Endothelial cell (in vitro differentiated cells): ENCODE measurements at regions not wholly inside any gene's neighbourhood (a gene's known extent, or its start where the extent isn't known, plus 50 kb on each side); places are given as distances from the start of the nearest gene placed in this dataset.
"Not testable (repeated sequence)": the region's sequence is repeated elsewhere in the genome, so short reads cannot be mapped to it uniquely, and the experiment has no call there.

Source experiments
- DNase-seq: peaks from one replicate; pipeline ENCODE4 v3.0.0; 2021; ENCODE audit warnings: low spot score
- H3K27ac Mint-ChIP-seq: one replicate; pipeline ENCODE4 v1.8.0; 2021; ENCODE audit warnings: mixed read lengths, inconsistent platforms; ENCODE audit not compliant: unreplicated experiment
- H3K27me3 Mint-ChIP-seq: one replicate; pipeline ENCODE4 v1.8.0; 2021; ENCODE audit warnings: mild to moderate bottlenecking, moderate library complexity, mixed read lengths, inconsistent platforms; ENCODE audit not compliant: unreplicated experiment
- H3K36me3 Mint-ChIP-seq: one replicate; pipeline ENCODE4 v1.8.0; 2021; ENCODE audit warnings: mild to moderate bottlenecking, low read depth, mixed read lengths, inconsistent platforms; ENCODE audit not compliant: unreplicated experiment
- H3K4me1 Mint-ChIP-seq: one replicate; pipeline ENCODE4 v1.8.0; 2021; ENCODE audit warnings: mild to moderate bottlenecking, mixed read lengths, inconsistent platforms; ENCODE audit not compliant: unreplicated experiment
- H3K4me3 Mint-ChIP-seq: one replicate; pipeline ENCODE4 v1.8.0; 2021; ENCODE audit warnings: mild to moderate bottlenecking, mixed read lengths, inconsistent platforms; ENCODE audit not compliant: unreplicated experiment
- H3K9me3 Mint-ChIP-seq: one replicate; pipeline ENCODE4 v1.8.0; 2021; ENCODE audit warnings: mixed read lengths, inconsistent platforms; ENCODE audit not compliant: unreplicated experiment
- CTCF ChIP-seq: fragments of 200-600 bp; sonication (generic); IDR thresholded peaks from one replicate; pipeline ENCODE4 v1.5.0; 2021; ENCODE audit warnings: antibody characterized with exemption; ENCODE audit not compliant: unreplicated experiment

GRCh38 chr6:14240411-14241166 is 123.0 kb downstream of the CD83 start:
- TF ChIP-seq CTCF, result no peak
- H3K27ac Mint-ChIP-seq, result no peak overlapping the region
- H3K4me1 Mint-ChIP-seq, result peaks cover 18% of the 10 kb centered on the region
- no peak for DNase-seq
- no peaks in the 10 kb centered on the region for H3K36me3 Mint-ChIP-seq
- H3K4me3 Mint-ChIP-seq, result no peak overlapping the region
- no peaks in the 10 kb centered on the region for H3K27me3 Mint-ChIP-seq
- H3K9me3 Mint-ChIP-seq, result no peaks in the 10 kb centered on the region

GRCh38 chr6:14241255-14242070 is 123.9 kb downstream of the CD83 start:
- DNase-seq, result no peak
- Mint-ChIP-seq H3K4me3 (no peak overlapping the region), H3K36me3 (no peaks in the 10 kb centered on the region), H3K4me1 (peaks cover 15% of the 10 kb centered on the region), H3K27ac (no peak overlapping the region), H3K27me3 (no peaks in the 10 kb centered on the region), H3K9me3 (no peaks in the 10 kb centered on the region)
- no peak for TF ChIP-seq CTCF

- not testable (repeated sequence) for H3K27me3 Mint-ChIP-seq, H3K36me3 Mint-ChIP-seq, H3K4me3 Mint-ChIP-seq, H3K27ac Mint-ChIP-seq, DNase-seq, H3K9me3 Mint-ChIP-seq, H3K4me1 Mint-ChIP-seq
Measured at GRCh38 chr6:14242912-14243311, 125.3 kb downstream of the CD83 start.

- no peaks in the 10 kb centered on the region for H3K9me3 Mint-ChIP-seq
- TF ChIP-seq CTCF, result no peak
- H3K36me3 Mint-ChIP-seq, result no peaks in the 10 kb centered on the region
- no peaks in the 10 kb centered on the region for H3K27me3 Mint-ChIP-seq
- H3K4me1 Mint-ChIP-seq, result peaks cover 6% of the 10 kb centered on the region
- H3K27ac Mint-ChIP-seq, result no peak overlapping the region
- no peak for DNase-seq
- H3K4me3 Mint-ChIP-seq, result no peak overlapping the region
Measured at GRCh38 chr6:14243597-14243996, 126.0 kb downstream of the CD83 start.

GRCh38 chr6:14246876-14247275 is 129.3 kb downstream of the CD83 start:
- TF ChIP-seq CTCF, result no peak
- Mint-ChIP-seq H3K27ac (no peak overlapping the region), H3K27me3 (peaks cover 1% of the 10 kb centered on the region), H3K36me3 (no peaks in the 10 kb centered on the region), H3K4me3 (no peak overlapping the region), H3K9me3 (no peaks in the 10 kb centered on the region), H3K4me1 (no peaks in the 10 kb centered on the region)
- no peak for DNase-seq
